ENCODE measurements at regions not wholly inside any gene's neighbourhood (a gene's known extent, or its start where the extent isn't known, plus 50 kb on each side); places are given as distances from the start of the nearest gene placed in this dataset.

DNA sequence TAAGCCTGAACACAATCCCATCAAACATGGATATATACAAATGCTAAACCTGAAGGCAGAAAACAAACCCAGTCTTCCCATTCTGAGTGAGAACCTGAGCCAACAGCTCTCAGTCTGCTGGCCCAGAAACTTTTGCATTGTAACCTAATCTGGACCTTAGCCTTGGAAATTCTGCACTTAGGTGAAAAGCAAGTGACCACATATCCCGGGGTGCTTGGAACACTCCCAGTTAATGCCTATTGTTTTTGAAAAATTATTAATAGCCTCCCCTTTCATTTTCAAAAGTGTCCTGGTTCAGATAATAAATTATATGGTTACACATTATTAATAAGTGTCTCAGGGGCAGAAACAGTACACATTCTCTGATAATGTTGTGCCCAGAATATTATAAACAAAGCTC is 228.3 kb upstream of the TARS1 start:
- Histone ChIP-seq H3K27me3 (no peaks in the 10 kb centered on the region), H3K4me1 (no peaks in the 10 kb centered on the region), H3K9me3 (no peaks in the 10 kb centered on the region), H3K36me3 (no peaks in the 10 kb centered on the region), H3K27ac (no peak overlapping the region), H3K4me3 (no peak overlapping the region)
- 6 to 23% (median 11%) methylated on average over 1 of the region's 1 CpG for WGBS, 5 donors
- TF ChIP-seq, protein P1, sequence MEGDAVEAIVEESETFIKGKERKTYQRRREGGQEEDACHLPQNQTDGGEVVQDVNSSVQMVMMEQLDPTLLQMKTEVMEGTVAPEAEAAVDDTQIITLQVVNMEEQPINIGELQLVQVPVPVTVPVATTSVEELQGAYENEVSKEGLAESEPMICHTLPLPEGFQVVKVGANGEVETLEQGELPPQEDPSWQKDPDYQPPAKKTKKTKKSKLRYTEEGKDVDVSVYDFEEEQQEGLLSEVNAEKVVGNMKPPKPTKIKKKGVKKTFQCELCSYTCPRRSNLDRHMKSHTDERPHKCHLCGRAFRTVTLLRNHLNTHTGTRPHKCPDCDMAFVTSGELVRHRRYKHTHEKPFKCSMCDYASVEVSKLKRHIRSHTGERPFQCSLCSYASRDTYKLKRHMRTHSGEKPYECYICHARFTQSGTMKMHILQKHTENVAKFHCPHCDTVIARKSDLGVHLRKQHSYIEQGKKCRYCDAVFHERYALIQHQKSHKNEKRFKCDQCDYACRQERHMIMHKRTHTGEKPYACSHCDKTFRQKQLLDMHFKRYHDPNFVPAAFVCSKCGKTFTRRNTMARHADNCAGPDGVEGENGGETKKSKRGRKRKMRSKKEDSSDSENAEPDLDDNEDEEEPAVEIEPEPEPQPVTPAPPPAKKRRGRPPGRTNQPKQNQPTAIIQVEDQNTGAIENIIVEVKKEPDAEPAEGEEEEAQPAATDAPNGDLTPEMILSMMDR (IDR thresholded peaks at IDR 0.05) = no peak
- TF ChIP-seq POLR2AphosphoS5 (IDR thresholded peaks at IDR 0.05) = no peak
- no peak for TF ChIP-seq POLR2A (IDR thresholded peaks at IDR 0.05)
- TF ChIP-seq EP300 (IDR thresholded peaks at IDR 0.05) = no peak
- intact Hi-C loops (cut with DNase I; ENCODE audit: low total_unique reads) = no loop called here
- no peak for DNase-seq

DNA sequence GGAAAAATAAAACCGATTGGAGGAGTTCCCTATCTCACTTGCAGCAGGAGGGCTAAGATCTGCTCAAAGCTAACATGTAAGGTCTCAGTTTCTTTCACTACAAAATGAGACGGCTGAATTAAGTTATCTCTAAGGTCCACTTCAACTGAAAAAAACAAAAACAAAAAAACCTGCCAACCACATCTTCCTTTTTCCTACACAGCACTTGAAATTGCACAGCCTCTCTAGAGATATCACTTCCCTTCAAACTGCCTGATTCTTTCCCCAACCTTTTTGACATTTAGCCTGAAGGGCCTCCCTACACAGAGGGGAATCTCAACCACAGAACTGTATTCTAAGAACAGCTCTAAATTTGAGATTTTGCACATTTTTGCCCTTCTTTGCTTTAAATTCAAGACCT is 227.9 kb upstream of the TARS1 start:
- Histone ChIP-seq H3K27ac (no peak overlapping the region), H3K4me1 (no peaks in the 10 kb centered on the region), H3K9me3 (no peaks in the 10 kb centered on the region), H3K4me3 (no peak overlapping the region), H3K36me3 (no peaks in the 10 kb centered on the region), H3K27me3 (no peaks in the 10 kb centered on the region)
- no peak for TF ChIP-seq POLR2AphosphoS5 (IDR thresholded peaks at IDR 0.05)
- TF ChIP-seq, protein P1 (IDR thresholded peaks at IDR 0.05) = no peak
- no peak for TF ChIP-seq POLR2A (IDR thresholded peaks at IDR 0.05)
- TF ChIP-seq EP300 (IDR thresholded peaks at IDR 0.05) = no peak
- intact Hi-C loops (cut with DNase I; ENCODE audit: low total_unique reads) = no loop called here
- no peak for DNase-seq
- WGBS, 5 donors = 11 to 34% (median 31%) methylated on average over 2 of the region's 2 CpGs

DNA sequence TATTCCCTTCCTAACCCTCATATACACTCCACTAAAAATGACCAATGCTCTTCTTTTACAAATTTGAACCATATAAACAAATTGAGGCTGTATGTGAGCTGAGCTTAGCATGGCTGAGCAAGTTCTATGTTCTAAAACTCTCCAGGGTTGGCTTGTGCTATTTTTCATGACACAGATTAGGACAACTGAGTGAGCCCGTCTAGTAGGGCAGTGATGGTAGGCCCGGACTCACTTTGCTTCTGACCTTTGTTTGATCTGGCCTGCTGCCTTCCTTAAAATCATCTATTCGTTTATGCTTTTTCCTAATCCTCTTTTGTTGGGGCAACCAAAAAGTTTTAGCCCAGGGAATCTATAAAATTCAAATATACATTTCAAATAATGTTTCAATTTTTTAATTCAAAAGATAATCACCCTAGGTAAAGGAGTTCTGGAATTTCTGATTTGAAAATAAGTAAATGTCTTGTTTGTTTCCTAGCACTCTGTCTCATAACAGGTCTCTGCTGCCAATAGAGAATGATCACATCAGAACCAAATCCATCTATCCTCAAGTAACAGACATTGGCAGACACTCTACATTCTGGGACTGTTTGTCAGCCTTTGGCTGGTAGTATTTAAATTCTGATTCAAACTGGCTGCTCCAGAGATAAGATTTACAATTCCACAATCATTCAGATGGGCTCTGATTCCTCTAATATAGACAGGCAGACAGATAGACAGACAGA is 217.0 kb upstream of the TARS1 start:
- intact Hi-C loops (cut with DNase I; ENCODE audit: low total_unique reads) = no loop called here
- TF ChIP-seq POLR2A (IDR thresholded peaks at IDR 0.05) (no peak), POLR2AphosphoS5 (IDR thresholded peaks at IDR 0.05) (no peak), EP300 (IDR thresholded peaks at IDR 0.05) (no peak)
- TF ChIP-seq, protein P1 (IDR thresholded peaks at IDR 0.05) = no peak

DNA sequence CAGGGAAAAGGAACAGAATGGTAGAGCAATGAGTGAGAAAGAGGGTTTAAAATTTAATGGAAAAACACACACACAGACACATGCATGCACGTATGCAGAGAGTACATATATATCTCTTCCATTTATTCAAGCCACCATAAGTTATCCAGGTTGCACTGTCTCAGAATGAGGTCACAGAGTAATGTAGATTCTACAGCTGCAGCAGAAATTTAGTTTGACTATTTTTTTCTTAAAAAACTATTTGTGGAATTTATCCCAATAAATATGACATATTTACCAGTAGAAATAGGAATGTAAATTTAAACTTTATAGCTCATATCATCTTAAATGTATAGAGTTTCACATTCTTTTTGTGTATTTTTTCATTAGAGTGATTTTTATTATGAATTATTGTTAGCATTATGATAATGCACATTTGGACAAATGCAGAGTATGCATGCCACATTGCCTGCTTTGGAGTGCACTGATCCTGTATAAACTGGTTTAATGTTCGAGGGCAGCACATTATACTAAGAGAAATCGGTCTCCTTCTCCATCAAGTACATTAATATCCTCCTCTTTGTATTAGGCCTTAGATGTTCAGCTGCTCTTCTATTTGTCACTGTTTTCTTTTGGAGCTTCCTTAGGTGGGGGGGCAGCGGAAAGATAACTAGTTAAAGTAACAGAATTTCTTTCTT is 216.3 kb upstream of the TARS1 start:
- intact Hi-C loops (cut with DNase I; ENCODE audit: low total_unique reads) = no loop called here

More for the DNA sequence above, 217.0 kb upstream of the TARS1 start:
- Histone ChIP-seq H3K27me3 (no peaks in the 10 kb centered on the region), H3K27ac (no peak overlapping the region), H3K9me3 (peaks cover 0 to 7% (median 0%) of the 10 kb centered on the region in 4 donors), H3K36me3 (no peaks in the 10 kb centered on the region), H3K4me1 (no peaks in the 10 kb centered on the region), H3K4me3 (no peak overlapping the region)
- no peak for DNase-seq
- 25 to 55% (median 47%) methylated on average over 3 of the region's 3 CpGs for WGBS, 5 donors

DNA sequence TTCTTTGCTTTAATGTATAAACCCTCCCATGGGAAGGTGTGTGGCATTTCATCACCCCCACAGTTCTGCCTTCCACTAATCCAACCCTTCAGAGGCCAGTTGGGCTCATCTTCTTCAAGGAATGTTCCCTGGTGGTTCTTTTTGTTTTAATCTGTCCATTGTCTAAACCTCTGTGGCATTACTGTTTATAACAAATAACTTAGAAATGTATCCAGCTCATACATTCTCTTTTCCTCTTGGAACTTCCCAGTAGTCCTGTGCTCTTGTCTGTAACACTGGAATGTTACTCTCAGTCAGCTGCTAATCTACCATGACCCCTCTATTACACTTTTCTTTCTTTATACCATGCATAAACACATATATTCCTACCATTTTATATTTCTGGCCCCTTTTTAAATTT is 213.5 kb upstream of the TARS1 start:
- H3K27ac ChIP-seq = no peak overlapping the region
- intact Hi-C loops (cut with DNase I; ENCODE audit: low total_unique reads) = no loop called here

More for the DNA sequence above, 216.3 kb upstream of the TARS1 start:
- Histone ChIP-seq H3K27me3 (no peaks in the 10 kb centered on the region), H3K36me3 (no peaks in the 10 kb centered on the region), H3K27ac (no peak overlapping the region), H3K4me3 (no peak overlapping the region), H3K4me1 (peaks cover 0 to 2% (median 0%) of the 10 kb centered on the region in 4 donors), H3K9me3 (peaks cover 0 to 7% (median 0%) of the 10 kb centered on the region in 4 donors)
- no peak for DNase-seq
- no peak for TF ChIP-seq POLR2AphosphoS5 (IDR thresholded peaks at IDR 0.05)
- WGBS, 5 donors = 81 to 87% (median 86%) methylated on average over 4 of the region's 4 CpGs

More for the DNA sequence above, 213.5 kb upstream of the TARS1 start:
- no peak for DNase-seq
- Histone ChIP-seq H3K4me1 (peaks cover 0 to 4% (median 0%) of the 10 kb centered on the region in 4 donors), H3K27me3 (no peaks in the 10 kb centered on the region), H3K9me3 (peaks cover 0 to 7% (median 0%) of the 10 kb centered on the region in 4 donors), H3K36me3 (no peaks in the 10 kb centered on the region), H3K4me3 (no peak overlapping the region)
- TF ChIP-seq POLR2A (IDR thresholded peaks at IDR 0.05) (no peak), EP300 (IDR thresholded peaks at IDR 0.05) (no peak), POLR2AphosphoS5 (IDR thresholded peaks at IDR 0.05) (no peak)
- TF ChIP-seq, protein P1 (IDR thresholded peaks at IDR 0.05) = no peak

All from stomach (tissue), 8 donors.